PC-3 (cell line): ENCODE measurements at regions not wholly inside any gene's neighbourhood (a gene's known extent, or its start where the extent isn't known, plus 50 kb on each side); places are given as distances from the start of the nearest gene placed in this dataset.
A peak's percentile ranks its signal among the peaks of the same experiment; 100 is the strongest.

Experiments used
- ATAC-seq: fragments of 200-7000 bp; cut with Tn5 transposase; 2 replicates; pipeline ENCODE4 v1.9.1; 2020; ENCODE audit warnings: mild to moderate bottlenecking, moderate library complexity
- BruUV-seq: library from RNA; stranded (reverse); fragments of 400-500 nt; replicated peaks from 2 replicates; lab custom pipeline; 2021; lab: Mats Ljungman, UMichigan
- CTCF ChIA-PET: fragments of 300-600 bp; sonication (Branson Sonifier 250); formaldehyde crosslinking; loops from one replicate; lab custom pipeline; 2022; ENCODE audit warnings: antibody characterized with exemption; lab: Charles Lee
- POLR2A ChIA-PET: fragments of 300-600 bp; sonication (Branson Sonifier 250); formaldehyde crosslinking; loops from one replicate; lab custom pipeline; 2022; ENCODE audit warnings: antibody characterized with exemption; ENCODE audit not compliant: unreplicated experiment; lab: Charles Lee
- DNase-seq: peaks from one replicate; pipeline ENCODE4 v3.0.0-alpha.2; 2015
- H2AFZ ChIP-seq: fragments of 300-600 bp; sonication (generic); 2 replicates; pipeline ENCODE4 v1.6.0; 2016; ENCODE audit warnings: antibody characterized with exemption, low read length
- H3F3A ChIP-seq: fragments of 300-600 bp; sonication (generic); one replicate; pipeline ENCODE4 v1.6.0; 2017; ENCODE audit warnings: antibody characterized with exemption, low read length, control low read depth, mild to moderate bottlenecking; ENCODE audit not compliant: unreplicated experiment
- H3K27ac ChIP-seq: fragments of 300-600 bp; sonication (generic); 2 replicates; pipeline ENCODE4 v1.5.1; 2016; ENCODE audit warnings: mild to moderate bottlenecking, low read length
- H3K27me3 ChIP-seq: fragments of 300-600 bp; sonication (generic); 2 replicates; pipeline ENCODE4 v1.6.1; 2016; ENCODE audit warnings: low read length, mixed read lengths
- H3K36me3 ChIP-seq: fragments of 300-600 bp; sonication (generic); 2 replicates; pipeline ENCODE4 v1.6.1; 2016; ENCODE audit warnings: low read depth, mixed run types, low read length, mixed read lengths
- H3K4me1 ChIP-seq: fragments of 300-600 bp; sonication (generic); 2 replicates; pipeline ENCODE4 v1.5.1; 2016; ENCODE audit warnings: low read length; ENCODE audit not compliant: insufficient read depth
- H3K4me2 ChIP-seq: fragments of 300-600 bp; sonication (generic); 2 replicates; pipeline ENCODE4 v1.6.0; 2016; ENCODE audit warnings: low read length
- H3K4me3 ChIP-seq: fragments of 300-600 bp; sonication (generic); 2 replicates; pipeline ENCODE4 v1.5.1; 2016; ENCODE audit warnings: mild to moderate bottlenecking, low read length, mixed read lengths
- H3K79me2 ChIP-seq: fragments of 300-600 bp; sonication (generic); 2 replicates; pipeline ENCODE4 v1.6.1; 2017; ENCODE audit warnings: low read length, mixed read lengths
- H3K9ac ChIP-seq: fragments of 300-600 bp; sonication (generic); 2 replicates; pipeline ENCODE4 v1.6.0; 2016; ENCODE audit warnings: mild to moderate bottlenecking, low read length
- H3K9me2 ChIP-seq: fragments of 300-600 bp; sonication (generic); replicated peaks from 2 replicates; pipeline ENCODE4 v1.6.1; 2016; ENCODE audit warnings: mixed run types, low read length, mixed read lengths
- H3K9me3 ChIP-seq: fragments of 300-600 bp; sonication (generic); 2 replicates; pipeline ENCODE4 v1.6.1; 2016; ENCODE audit warnings: low read length, mixed read lengths
- H4K20me1 ChIP-seq: fragments of 300-600 bp; sonication (generic); 2 replicates; pipeline ENCODE4 v1.6.1; 2016; ENCODE audit warnings: low read length, mixed read lengths
- CTCF ChIP-seq: fragments of 300-600 bp; sonication (generic); conservative IDR thresholded peaks from 2 replicates; pipeline ENCODE4 v1.5.1; 2017; ENCODE audit warnings: antibody characterized with exemption, low read depth, mild to moderate bottlenecking, low read length
- EZH2 ChIP-seq: fragments of 300-600 bp; sonication (generic); IDR thresholded peaks from one replicate; pipeline ENCODE4 v1.6.1; 2017; ENCODE audit warnings: antibody characterized with exemption, mild to moderate bottlenecking, low read length; ENCODE audit not compliant: unreplicated experiment
- EZH2phosphoT487 ChIP-seq: fragments of 300-600 bp; sonication (generic); IDR thresholded peaks from 2 replicates; pipeline ENCODE4 v1.6.1; 2018; ENCODE audit warnings: mild to moderate bottlenecking, antibody characterized with exemption, low read length, borderline replicate concordance
- intact Hi-C: fragments of 100-400 bp; cut with micrococcal nuclease; formaldehyde crosslinking; loops from 2 replicates; pipeline ENCODE4 v1.9.0; 2023

GRCh38 chr4:19580095-19580494 lies 671.6 kb upstream of the SLIT2 start:
- H3K9me2 ChIP-seq = no peaks in the 10 kb centered on the region
- no peak for DNase-seq

GRCh38 chr4:19579608-19580007 lies 672.1 kb upstream of the SLIT2 start:
- TF ChIP-seq EZH2 = no peak
- TF ChIP-seq EZH2phosphoT487 = no peak
- TF ChIP-seq CTCF = no peak
- Histone ChIP-seq H3K9ac (no peak overlapping the region), H3K9me2 (no peaks in the 10 kb centered on the region), H3K4me2 (no peak overlapping the region), H3K4me1 (peaks cover 5% of the 10 kb centered on the region; the same call in 1 of the 2 replicates), H3F3A (no peaks in the 10 kb centered on the region), H3K79me2 (no peaks in the 10 kb centered on the region), H3K36me3 (no peaks in the 10 kb centered on the region), H3K27ac (no peak overlapping the region), H4K20me1 (no peaks in the 10 kb centered on the region), H3K27me3 (no peaks in the 10 kb centered on the region), H2AFZ (no peak overlapping the region), H3K4me3 (no peak overlapping the region), H3K9me3 (no peaks in the 10 kb centered on the region)
- intact Hi-C loops = no loop called here
- ChIA-PET CTCF (no interaction called here), POLR2A (no interaction called here)
- DNase-seq (no peak), ATAC-seq (peak; percentile 54; the same call in 1 of the 2 replicates)
- no TSS peak for BruUV-seq

More at GRCh38 chr4:19580095-19580494, 671.6 kb upstream of the SLIT2 start:
- Histone ChIP-seq H3K27me3 (no peaks in the 10 kb centered on the region), H3K36me3 (no peaks in the 10 kb centered on the region), H3F3A (no peaks in the 10 kb centered on the region), H4K20me1 (no peaks in the 10 kb centered on the region), H3K4me1 (peaks cover 5% of the 10 kb centered on the region; the same call in 1 of the 2 replicates), H3K9me3 (no peaks in the 10 kb centered on the region), H2AFZ (no peak overlapping the region), H3K27ac (no peak overlapping the region), H3K4me3 (no peak overlapping the region), H3K4me2 (no peak overlapping the region), H3K79me2 (no peaks in the 10 kb centered on the region), H3K9ac (no peak overlapping the region)
- ATAC-seq = no peak
- intact Hi-C loops = no loop called here
- ChIA-PET CTCF (no interaction called here), POLR2A (no interaction called here)
- TF ChIP-seq EZH2 (no peak), CTCF (no peak)
- no TSS peak for BruUV-seq

- Histone ChIP-seq H3K4me2 (no peak overlapping the region), H3K4me1 (peaks cover 5% of the 10 kb centered on the region; the same call in 1 of the 2 replicates), H3K9me2 (no peaks in the 10 kb centered on the region), H3K9me3 (no peaks in the 10 kb centered on the region), H3K27ac (no peak overlapping the region), H3K27me3 (no peaks in the 10 kb centered on the region), H2AFZ (no peak overlapping the region), H3K9ac (no peak overlapping the region), H3K36me3 (no peaks in the 10 kb centered on the region), H4K20me1 (no peaks in the 10 kb centered on the region), H3K79me2 (no peaks in the 10 kb centered on the region), H3K4me3 (no peak overlapping the region), H3F3A (no peaks in the 10 kb centered on the region)
- intact Hi-C loops = no loop called here
- ATAC-seq = no peak
- ChIA-PET POLR2A (no interaction called here), CTCF (no interaction called here)
- TF ChIP-seq EZH2phosphoT487 (no peak), CTCF (no peak), EZH2 (no peak)
- no peak for DNase-seq
- BruUV-seq = no TSS peak
Measured at GRCh38 chr4:19577097-19577496, 674.6 kb upstream of the SLIT2 start.
